ENCODE measurements at regions not wholly inside any gene's neighbourhood (a gene's known extent, or its start where the extent isn't known, plus 50 kb on each side); places are given as distances from the start of the nearest gene placed in this dataset.

- DNase-seq: no peak
These were observed 92.8 kb downstream of the HNRNPLL start for GRCh38 chr2:38509947-38510326.

- DNase-seq: peak in 1 of 3 donors; percentile 80
These were observed 93.3 kb downstream of the HNRNPLL start for GRCh38 chr2:38509314-38509946.

- DNase-seq: peak; percentile 81 to 89 (median 84)
These were observed 94.3 kb downstream of the HNRNPLL start for GRCh38 chr2:38508311-38509039.

GRCh38 chr2:38507712-38508111 is 95.0 kb downstream of the HNRNPLL start:
- DNase-seq: no peak

GRCh38 chr2:38505779-38506178 is 96.9 kb downstream of the HNRNPLL start:
- peak in 2 of 3 donors; percentile 36 to 51 for DNase-seq

GRCh38 chr2:38504169-38504568 is 98.6 kb downstream of the HNRNPLL start:
- no peak for DNase-seq

GRCh38 chr2:38502107-38502506 is 100.6 kb downstream of the HNRNPLL start:
- no peak for DNase-seq

GRCh38 chr2:38500283-38500634 is 102.5 kb downstream of the HNRNPLL start:
- DNase-seq: no peak

- peak; percentile 44 to 87 (median 72) for DNase-seq
These were observed 103.0 kb downstream of the HNRNPLL start for GRCh38 chr2:38499548-38500282.

- DNase-seq: peak in 2 of 3 donors; percentile 64 to 88
These were observed 104.7 kb downstream of the HNRNPLL start for GRCh38 chr2:38498045-38498481.

- DNase-seq: no peak
These were observed 105.1 kb downstream of the HNRNPLL start for GRCh38 chr2:38497670-38498037.

- peak in 1 of 3 donors; percentile 37 for DNase-seq
These were observed 105.6 kb downstream of the HNRNPLL start for GRCh38 chr2:38496927-38497669.

- DNase-seq: no peak
These were observed 106.8 kb downstream of the HNRNPLL start for GRCh38 chr2:38495880-38496279.

- peak; percentile 63 to 68 (median 67) for DNase-seq
These were observed 108.3 kb downstream of the HNRNPLL start for GRCh38 chr2:38494394-38494793.

GRCh38 chr2:38492042-38492615 is 110.6 kb downstream of the HNRNPLL start:
- DNase-seq: no peak

- no peak for DNase-seq
These were observed 111.3 kb downstream of the HNRNPLL start for GRCh38 chr2:38491436-38491835.

- no peak for DNase-seq
These were observed 112.8 kb upstream of the ATL2 start for GRCh38 chr2:38489846-38490245.

- no peak for DNase-seq
These were observed 110.8 kb upstream of the ATL2 start for GRCh38 chr2:38487852-38488251.

GRCh38 chr2:38486213-38487026 is 109.3 kb upstream of the ATL2 start:
- no peak for DNase-seq

GRCh38 chr2:38485734-38486133 is 108.7 kb upstream of the ATL2 start:
- DNase-seq: no peak

- no peak for DNase-seq
These were observed 107.9 kb upstream of the ATL2 start for GRCh38 chr2:38484957-38485356.
